Stimulated activated naive B cell treated with anti-CD40 and anti-IgM and Interleukin-4, amounts not matched to agents 10 μg/mL and 1 μg/mL and 100 μg/mL, for 72 hours (primary cell): ENCODE measurements at regions not wholly inside any gene's neighbourhood (a gene's known extent, or its start where the extent isn't known, plus 50 kb on each side); places are given as distances from the start of the nearest gene placed in this dataset.

Experiments
- ATAC-seq, 2 donors: fragments of 150-1000 bp; cut with Tn5 transposase; replicated peaks; 2 replicates each; pipeline ENCODE4 v1.10.0; 2021; ENCODE audit warnings: moderate library complexity in 1 of 2
- DNase-seq: peaks from one replicate; pipeline ENCODE4 v3.0.0; 2021
- H3K27ac Mint-ChIP-seq: one replicate; pipeline ENCODE4 v1.8.0; 2022; ENCODE audit warnings: mild to moderate bottlenecking, mixed read lengths
- H3K27me3 Mint-ChIP-seq, 2 donors: one replicate each; pipeline ENCODE4 v1.8.0; 2022; ENCODE audit warnings: mixed read lengths in 2 of 2
- H3K36me3 Mint-ChIP-seq, 2 donors: one replicate each; pipeline ENCODE4 v1.8.0; 2022; ENCODE audit warnings: mixed read lengths in 2 of 2, mild to moderate bottlenecking in 1 of 2
- H3K4me1 Mint-ChIP-seq, 2 donors: one replicate each; pipeline ENCODE4 v1.8.0; 2022; ENCODE audit warnings: mixed read lengths in 2 of 2, mild to moderate bottlenecking in 1 of 2
- H3K4me3 Mint-ChIP-seq, 2 donors: one replicate each; pipeline ENCODE4 v1.8.0; 2022; ENCODE audit warnings: mild to moderate bottlenecking in 2 of 2, mixed read lengths in 2 of 2, moderate library complexity in 1 of 2
- H3K9me3 Mint-ChIP-seq, 2 donors: one replicate each; pipeline ENCODE4 v1.8.0; 2022; ENCODE audit warnings: mixed read lengths in 2 of 2, mild to moderate bottlenecking in 1 of 2

DNA sequence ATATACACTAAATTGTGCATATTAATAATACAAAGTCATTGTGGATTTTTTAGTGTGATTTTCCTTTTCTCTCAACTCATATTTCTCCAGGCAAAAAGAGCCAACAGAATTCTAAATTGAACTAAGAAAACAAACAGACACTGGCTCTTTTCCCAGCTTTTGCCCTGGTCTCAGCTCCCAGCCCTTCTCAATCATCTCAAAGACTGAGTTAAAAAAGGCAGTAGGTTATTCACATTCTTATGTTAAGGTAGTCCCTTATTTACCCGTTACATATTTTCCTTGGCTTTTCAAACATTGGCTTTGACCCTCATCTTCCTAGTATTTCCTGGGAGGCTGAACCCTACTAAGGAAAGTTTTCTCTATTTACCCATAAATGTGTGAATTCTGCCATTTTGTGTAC, 753.6 kb downstream of the LIG4 start:
- DNase-seq = no peak
- H3K4me1 Mint-ChIP-seq = no peaks in the 10 kb centered on the region
- H3K36me3 Mint-ChIP-seq = no peaks in the 10 kb centered on the region
- no peak for ATAC-seq
- no peak overlapping the region for H3K4me3 Mint-ChIP-seq
- no peak overlapping the region for H3K27ac Mint-ChIP-seq
- H3K27me3 Mint-ChIP-seq = no peaks in the 10 kb centered on the region
- peaks cover 8 to 11% of the 10 kb centered on the region in 2 donors for H3K9me3 Mint-ChIP-seq

DNA sequence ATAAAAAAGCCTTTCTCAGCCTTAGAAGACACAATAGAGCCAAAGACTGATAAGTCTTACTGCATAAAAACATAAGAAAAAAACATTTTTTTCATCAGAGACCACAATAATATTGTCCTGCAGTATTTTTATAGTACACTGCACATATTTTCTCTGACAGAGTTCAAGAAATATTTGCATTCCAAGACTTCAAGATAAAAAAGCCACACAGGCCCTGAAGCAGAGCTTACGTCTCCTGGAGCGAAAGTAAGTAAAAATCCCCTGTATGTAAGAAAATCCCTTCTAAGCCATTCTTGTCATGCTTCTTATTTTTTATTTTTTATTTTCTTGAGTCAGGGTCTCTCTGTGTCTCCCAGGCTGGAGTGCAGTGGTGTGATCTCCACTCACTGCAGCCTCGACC, 755.9 kb downstream of the LIG4 start:
- no peaks in the 10 kb centered on the region for H3K4me1 Mint-ChIP-seq
- ATAC-seq (no peak), DNase-seq (no peak)
- H3K36me3 Mint-ChIP-seq = no peaks in the 10 kb centered on the region
- no peak overlapping the region for H3K27ac Mint-ChIP-seq
- no peak overlapping the region for H3K4me3 Mint-ChIP-seq
- no peaks in the 10 kb centered on the region for H3K27me3 Mint-ChIP-seq
- peaks cover 4 to 8% of the 10 kb centered on the region in 2 donors for H3K9me3 Mint-ChIP-seq

DNA sequence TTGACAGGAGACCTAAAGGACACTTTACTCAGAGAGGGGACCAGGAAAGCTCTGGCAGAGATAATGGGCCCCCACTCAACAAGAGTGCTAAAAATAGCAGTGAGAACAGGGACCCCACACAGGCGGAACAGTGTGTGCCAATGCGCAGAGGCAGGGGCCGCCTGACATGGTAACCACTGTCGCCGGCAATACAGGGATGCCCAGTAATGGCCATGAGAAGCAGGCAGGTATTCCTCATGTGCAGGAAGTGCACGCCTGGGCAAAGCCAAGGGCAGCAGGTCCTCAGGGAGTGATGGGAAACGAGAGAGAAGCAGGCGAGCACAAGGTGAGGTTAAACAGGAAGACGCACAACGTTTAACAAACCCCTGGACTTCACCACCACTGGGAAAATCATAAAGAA, 757.1 kb downstream of the LIG4 start:
- Mint-ChIP-seq H3K4me1 (no peaks in the 10 kb centered on the region), H3K4me3 (no peak overlapping the region), H3K27me3 (no peaks in the 10 kb centered on the region), H3K9me3 (peaks cover 11 to 16% of the 10 kb centered on the region in 2 donors), H3K36me3 (no peaks in the 10 kb centered on the region), H3K27ac (no peak overlapping the region)
- DNase-seq = no peak
- ATAC-seq = no peak

DNA sequence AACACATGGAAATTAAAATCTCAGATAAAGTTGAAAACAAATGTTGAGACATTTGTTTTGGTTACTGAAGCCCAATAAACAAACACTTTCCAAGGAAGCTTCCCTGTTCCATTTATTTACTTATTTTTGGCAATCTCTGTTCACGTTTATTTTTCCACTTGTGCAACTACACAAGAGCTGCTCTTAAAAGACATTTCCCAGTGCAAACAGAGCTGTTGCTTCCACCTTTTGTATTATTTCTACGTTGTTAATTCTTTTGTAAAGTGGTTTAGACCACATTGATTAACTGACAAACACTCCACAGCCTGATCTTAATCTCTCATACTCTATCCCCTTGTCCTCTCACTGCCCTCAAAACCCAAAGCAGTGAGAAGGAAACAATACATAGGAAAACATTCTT, 757.6 kb downstream of the LIG4 start:
- Mint-ChIP-seq H3K36me3 (no peaks in the 10 kb centered on the region), H3K4me3 (no peak overlapping the region), H3K27me3 (no peaks in the 10 kb centered on the region), H3K4me1 (no peaks in the 10 kb centered on the region), H3K9me3 (peaks cover 11 to 19% of the 10 kb centered on the region in 2 donors), H3K27ac (no peak overlapping the region)
- DNase-seq = no peak
- no peak for ATAC-seq

DNA sequence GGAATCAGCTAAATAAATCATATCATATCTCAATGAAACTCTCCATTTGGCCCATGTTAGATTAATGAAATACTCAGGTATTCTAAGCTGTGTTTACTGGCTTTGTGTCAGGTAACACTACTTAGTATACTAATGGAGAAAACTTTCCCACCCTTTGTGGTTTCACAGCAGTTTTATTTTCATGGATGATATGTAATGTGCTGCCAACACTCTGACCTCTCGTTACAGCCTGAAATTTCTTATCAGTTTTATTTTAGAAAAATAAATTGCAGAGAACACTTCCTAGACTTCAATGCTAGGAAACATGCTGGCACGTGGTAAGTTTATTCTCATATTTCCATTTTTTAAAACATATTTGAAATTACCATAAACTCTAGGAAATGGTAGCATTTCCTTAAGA, 758.9 kb downstream of the LIG4 start:
- no peaks in the 10 kb centered on the region for H3K4me1 Mint-ChIP-seq
- H3K27me3 Mint-ChIP-seq = no peaks in the 10 kb centered on the region
- ATAC-seq = no peak

DNA sequence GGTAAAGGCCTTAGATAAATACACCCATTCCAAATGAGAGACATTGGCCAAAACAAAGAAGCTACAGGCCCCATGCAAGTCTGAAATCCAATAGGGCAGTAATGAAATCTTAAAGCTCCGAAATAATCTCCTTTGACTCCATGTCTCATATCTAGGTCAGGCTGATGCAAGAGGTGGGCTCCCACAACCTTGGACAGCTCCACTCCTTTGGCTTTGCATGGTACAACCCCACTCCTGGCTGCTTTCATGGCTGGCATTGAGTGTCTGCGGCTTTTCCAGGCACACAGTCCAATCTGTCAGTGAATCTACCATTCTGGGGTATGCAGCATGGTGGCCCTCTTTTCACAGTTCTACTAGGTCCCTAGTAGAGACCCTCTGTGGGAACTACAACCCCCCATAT, 762.5 kb downstream of the LIG4 start:
- Mint-ChIP-seq H3K4me1 (no peaks in the 10 kb centered on the region), H3K4me3 (no peak overlapping the region), H3K9me3 (peaks cover 21% of the 10 kb centered on the region in 2 donors), H3K27ac (no peak overlapping the region), H3K27me3 (no peaks in the 10 kb centered on the region), H3K36me3 (no peaks in the 10 kb centered on the region)
- DNase-seq (no peak), ATAC-seq (no peak)

More for the DNA sequence above, 758.9 kb downstream of the LIG4 start:
- Mint-ChIP-seq H3K9me3 (peaks cover 16 to 23% of the 10 kb centered on the region in 2 donors), H3K27ac (no peak overlapping the region), H3K4me3 (no peak overlapping the region), H3K36me3 (no peaks in the 10 kb centered on the region)
- DNase-seq = no peak

DNA sequence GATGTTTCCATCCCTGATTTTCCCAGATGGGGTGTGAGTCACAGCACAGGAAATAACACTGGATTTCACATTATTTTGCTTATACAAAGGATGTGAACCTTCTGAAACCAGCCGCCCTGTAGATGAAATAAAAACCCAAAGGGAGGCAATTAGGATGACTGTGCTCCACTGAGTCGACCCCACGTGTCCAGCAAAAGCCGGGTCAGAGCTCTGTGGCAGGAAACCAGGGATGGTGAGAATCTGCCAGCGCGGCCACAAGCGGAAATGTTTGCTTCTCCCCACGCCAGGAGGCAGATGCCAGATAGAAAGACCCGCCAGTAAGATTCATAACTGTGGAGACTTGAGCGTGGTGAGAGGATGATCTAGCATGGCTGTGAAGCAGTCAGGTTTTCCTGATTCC, 764.4 kb downstream of the LIG4 start:
- ATAC-seq = no peak
- no peaks in the 10 kb centered on the region for H3K27me3 Mint-ChIP-seq
- peaks cover 19 to 21% of the 10 kb centered on the region in 2 donors for H3K9me3 Mint-ChIP-seq
- H3K36me3 Mint-ChIP-seq = no peaks in the 10 kb centered on the region
- H3K27ac Mint-ChIP-seq = no peak overlapping the region
- DNase-seq = no peak
- no peak overlapping the region for H3K4me3 Mint-ChIP-seq
- H3K4me1 Mint-ChIP-seq = no peaks in the 10 kb centered on the region

DNA sequence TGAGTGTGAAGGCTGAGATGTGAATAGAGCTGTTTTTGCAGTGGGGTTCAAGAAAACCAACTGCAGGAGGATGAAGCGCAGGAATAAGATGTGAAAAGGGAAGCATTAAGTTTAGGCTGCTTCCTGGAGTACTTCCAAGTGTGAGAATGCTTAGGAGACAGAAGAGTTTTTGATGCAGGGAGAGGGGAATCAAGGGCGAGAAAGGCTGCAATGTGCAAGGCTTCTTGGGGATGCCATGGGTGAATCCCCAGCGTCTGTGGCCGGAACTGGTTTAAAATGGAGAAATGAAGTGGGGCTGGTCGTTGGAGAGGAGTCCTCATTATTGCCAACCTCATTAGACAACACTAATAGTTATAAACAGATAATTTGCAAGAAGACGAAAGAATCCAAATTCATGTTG, 764.9 kb downstream of the LIG4 start:
- no peak overlapping the region for H3K27ac Mint-ChIP-seq
- no peaks in the 10 kb centered on the region for H3K4me1 Mint-ChIP-seq
- no peak for ATAC-seq
- no peaks in the 10 kb centered on the region for H3K36me3 Mint-ChIP-seq
- no peak overlapping the region for H3K4me3 Mint-ChIP-seq
- H3K9me3 Mint-ChIP-seq = peaks cover 19 to 20% of the 10 kb centered on the region in 2 donors
- no peak for DNase-seq
- no peaks in the 10 kb centered on the region for H3K27me3 Mint-ChIP-seq

DNA sequence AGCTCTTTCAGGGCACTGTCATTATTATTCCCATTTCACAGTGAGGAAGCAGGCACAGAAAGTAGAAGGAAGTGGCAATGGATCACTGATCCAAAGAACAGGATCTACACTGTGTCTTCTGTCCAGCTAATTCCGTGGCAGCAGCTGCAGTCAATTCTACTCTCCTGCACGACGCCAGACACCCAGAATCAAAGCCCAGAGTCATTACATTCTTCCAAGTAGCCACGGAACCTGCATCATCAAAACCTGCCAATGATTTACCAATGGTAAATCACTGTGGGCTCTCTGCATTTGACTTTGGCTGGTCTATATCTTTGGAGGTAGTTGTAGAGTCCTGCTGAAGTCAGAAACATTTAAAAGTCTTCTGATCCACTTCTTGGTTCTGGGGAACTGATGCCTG, 767.7 kb downstream of the LIG4 start:
- Mint-ChIP-seq H3K27ac (no peak overlapping the region), H3K4me3 (no peak overlapping the region), H3K4me1 (no peaks in the 10 kb centered on the region), H3K9me3 (peaks cover 9 to 10% of the 10 kb centered on the region in 2 donors), H3K36me3 (no peaks in the 10 kb centered on the region), H3K27me3 (no peaks in the 10 kb centered on the region)
- DNase-seq (no peak), ATAC-seq (no peak)

DNA sequence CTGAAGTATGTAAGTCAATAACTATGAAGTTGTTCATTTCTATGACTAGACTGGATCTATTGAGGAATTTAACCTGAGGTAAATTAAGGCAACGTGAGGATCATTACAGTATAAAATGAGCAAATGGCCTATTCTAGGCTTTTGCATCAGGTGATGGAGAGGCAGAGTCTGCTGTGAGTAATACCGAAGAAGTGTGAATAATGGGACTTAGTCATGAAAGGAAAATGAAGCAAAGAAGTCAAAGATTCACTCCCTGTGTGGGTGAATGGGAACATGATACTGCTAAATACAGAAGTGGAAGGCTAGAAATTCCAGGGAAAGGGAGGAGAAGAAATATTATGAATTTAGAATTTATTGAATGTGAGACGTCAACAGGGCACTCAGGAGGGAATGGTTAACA, 774.1 kb downstream of the LIG4 start:
- no peak for ATAC-seq
- Mint-ChIP-seq H3K27ac (no peak overlapping the region), H3K36me3 (no peaks in the 10 kb centered on the region), H3K4me3 (no peak overlapping the region), H3K9me3 (no peaks in the 10 kb centered on the region), H3K27me3 (no peaks in the 10 kb centered on the region), H3K4me1 (no peaks in the 10 kb centered on the region)
- DNase-seq = no peak

DNA sequence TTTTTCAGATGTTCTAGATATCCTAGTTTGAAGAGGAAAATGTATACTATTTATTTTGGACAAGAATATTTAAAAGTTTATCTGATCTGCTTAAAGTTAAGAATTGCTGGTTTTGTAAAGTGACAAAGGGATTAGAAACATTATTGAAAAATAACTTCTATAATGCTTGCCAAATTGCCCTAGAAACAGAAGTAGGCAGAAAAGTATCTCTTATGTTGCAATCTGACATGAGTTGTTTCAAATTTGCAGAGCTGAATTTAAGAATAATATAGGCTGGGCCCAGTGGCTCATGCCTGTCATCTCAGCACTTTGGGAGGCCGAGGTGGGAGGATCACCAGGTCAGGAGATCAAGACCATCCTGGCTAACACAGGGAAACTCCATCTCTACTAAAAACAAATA, 777.1 kb downstream of the LIG4 start:
- no peak overlapping the region for H3K4me3 Mint-ChIP-seq
- no peaks in the 10 kb centered on the region for H3K9me3 Mint-ChIP-seq
- no peaks in the 10 kb centered on the region for H3K27me3 Mint-ChIP-seq
- no peak overlapping the region for H3K27ac Mint-ChIP-seq
- no peaks in the 10 kb centered on the region for H3K36me3 Mint-ChIP-seq
- no peaks in the 10 kb centered on the region for H3K4me1 Mint-ChIP-seq
- DNase-seq (no peak), ATAC-seq (no peak)

DNA sequence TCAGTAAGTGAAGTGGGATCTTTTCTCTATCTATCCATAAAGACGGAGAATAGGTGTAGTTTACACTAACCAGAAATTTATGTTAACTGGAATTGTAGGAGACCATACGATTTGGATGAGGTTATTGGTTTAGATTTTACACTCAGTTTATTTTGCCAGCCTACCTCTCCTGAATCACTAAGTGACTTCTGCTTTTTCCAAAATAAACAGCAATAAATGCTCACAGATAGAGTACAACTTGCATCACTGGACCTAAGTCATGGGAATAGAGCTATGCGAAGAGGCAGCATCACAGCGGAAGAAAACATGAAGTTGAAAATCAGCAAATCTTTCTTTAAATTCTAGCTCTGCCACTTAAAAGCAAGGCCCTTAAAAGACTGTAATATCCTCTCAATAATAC, 781.0 kb downstream of the LIG4 start:
- Mint-ChIP-seq H3K36me3 (no peaks in the 10 kb centered on the region), H3K27ac (no peak overlapping the region), H3K27me3 (no peaks in the 10 kb centered on the region)

DNA sequence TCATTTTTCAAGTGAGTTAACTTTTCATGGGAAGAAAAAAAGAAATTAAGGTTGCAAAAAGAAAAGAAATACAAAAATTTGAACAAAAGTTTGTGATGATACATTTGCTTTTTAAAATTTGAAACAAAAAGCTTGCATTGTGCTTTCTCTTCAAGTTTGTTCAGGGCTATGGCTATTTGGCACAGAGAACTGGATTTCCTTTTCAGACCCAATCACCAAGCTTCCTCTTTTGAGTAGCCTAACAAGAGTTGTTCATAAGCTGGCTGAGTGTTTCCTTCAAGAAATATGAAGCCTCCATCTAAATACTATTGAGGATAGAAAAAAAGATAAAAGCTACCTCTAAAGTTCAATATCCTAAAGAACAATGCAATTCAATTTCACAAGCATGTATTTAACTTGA, 787.8 kb downstream of the LIG4 start:
- Mint-ChIP-seq H3K4me3 (no peak overlapping the region), H3K27me3 (no peaks in the 10 kb centered on the region), H3K27ac (no peak overlapping the region), H3K36me3 (no peaks in the 10 kb centered on the region), H3K4me1 (no peaks in the 10 kb centered on the region), H3K9me3 (no peaks in the 10 kb centered on the region)
- ATAC-seq = no peak
- no peak for DNase-seq

More for the DNA sequence above, 781.0 kb downstream of the LIG4 start:
- ATAC-seq (no peak), DNase-seq (no peak)
- Mint-ChIP-seq H3K4me3 (no peak overlapping the region), H3K4me1 (no peaks in the 10 kb centered on the region), H3K9me3 (no peaks in the 10 kb centered on the region)

DNA sequence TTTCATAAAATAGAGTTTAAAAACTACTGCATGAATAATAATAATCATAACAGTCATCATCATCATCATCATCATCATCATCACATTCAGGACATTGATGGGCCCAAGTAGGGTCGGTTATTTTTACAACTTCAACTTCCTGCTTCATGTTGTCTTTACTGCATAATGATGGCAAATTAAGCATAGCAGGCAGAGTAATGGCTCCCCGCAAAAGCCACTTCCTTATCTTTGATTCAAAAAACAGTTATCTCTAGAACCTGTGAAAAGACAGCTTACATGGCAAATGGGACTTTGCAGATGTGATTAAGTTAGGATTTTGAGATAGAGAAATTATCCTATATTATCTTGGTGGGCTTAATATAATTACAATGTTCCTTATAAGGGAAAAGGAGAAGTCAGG, 792.9 kb downstream of the LIG4 start:
- no peak for DNase-seq
- H3K27ac Mint-ChIP-seq = no peak overlapping the region
- no peaks in the 10 kb centered on the region for H3K27me3 Mint-ChIP-seq
- H3K4me3 Mint-ChIP-seq = no peak overlapping the region
- ATAC-seq = no peak
- H3K36me3 Mint-ChIP-seq = no peaks in the 10 kb centered on the region
- H3K9me3 Mint-ChIP-seq = no peaks in the 10 kb centered on the region
- H3K4me1 Mint-ChIP-seq = no peaks in the 10 kb centered on the region

DNA sequence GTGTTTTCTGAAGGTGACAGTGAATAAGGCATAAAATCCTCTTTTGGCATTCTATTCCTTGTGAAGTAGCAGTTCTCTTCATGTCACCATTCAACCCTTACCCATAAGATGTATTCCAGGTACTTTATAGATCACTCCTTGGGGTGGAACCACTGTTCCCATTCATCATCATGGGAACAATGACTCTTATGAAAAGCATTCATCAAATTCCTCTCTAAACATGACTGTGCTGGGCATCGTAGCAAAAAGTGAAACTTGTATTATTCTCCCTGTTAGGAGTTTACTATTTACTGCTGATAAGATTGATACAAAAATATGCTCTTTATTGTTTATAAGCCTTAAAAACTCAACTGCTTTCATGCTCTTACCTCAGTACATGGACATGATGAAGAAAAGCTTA, 793.4 kb downstream of the LIG4 start:
- no peaks in the 10 kb centered on the region for H3K4me1 Mint-ChIP-seq
- no peak overlapping the region for H3K27ac Mint-ChIP-seq
- no peak for ATAC-seq
- H3K27me3 Mint-ChIP-seq = no peaks in the 10 kb centered on the region
- no peak overlapping the region for H3K4me3 Mint-ChIP-seq
- no peaks in the 10 kb centered on the region for H3K36me3 Mint-ChIP-seq
- no peak for DNase-seq
- H3K9me3 Mint-ChIP-seq = peaks cover under 1 to 2% of the 10 kb centered on the region in 2 donors

DNA sequence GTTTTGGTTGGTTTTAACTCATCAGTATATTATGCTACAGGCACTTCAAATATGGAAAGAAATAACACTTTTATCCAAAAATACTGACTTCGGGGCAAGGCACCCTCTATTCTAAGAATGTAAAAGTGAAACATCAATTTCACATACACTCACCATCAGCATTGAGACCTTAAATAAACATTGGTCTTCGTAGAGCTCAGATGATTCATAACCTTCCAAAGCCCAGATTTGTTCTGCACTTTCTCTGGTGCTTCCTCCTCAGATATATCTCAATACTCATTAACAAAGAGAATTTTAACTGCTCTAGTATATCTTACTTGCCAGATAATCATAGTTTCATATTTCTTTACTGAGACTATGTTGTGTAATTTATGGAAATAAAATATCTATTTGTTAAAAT, 794.3 kb downstream of the LIG4 start:
- H3K9me3 Mint-ChIP-seq = peaks cover 1 to 5% of the 10 kb centered on the region in 2 donors
- DNase-seq (no peak), ATAC-seq (no peak)
- no peaks in the 10 kb centered on the region for H3K36me3 Mint-ChIP-seq
- H3K27ac Mint-ChIP-seq = no peak overlapping the region
- no peak overlapping the region for H3K4me3 Mint-ChIP-seq
- no peaks in the 10 kb centered on the region for H3K27me3 Mint-ChIP-seq
- no peaks in the 10 kb centered on the region for H3K4me1 Mint-ChIP-seq
